ENCODE measurements at regions not wholly inside any gene's neighbourhood (a gene's known extent, or its start where the extent isn't known, plus 50 kb on each side); places are given as distances from the start of the nearest gene placed in this dataset.

- DNase-seq = no peak
Observed at GRCh38 chr14:98551028-98551427, 721.0 kb downstream of the BCL11B start.

DNA sequence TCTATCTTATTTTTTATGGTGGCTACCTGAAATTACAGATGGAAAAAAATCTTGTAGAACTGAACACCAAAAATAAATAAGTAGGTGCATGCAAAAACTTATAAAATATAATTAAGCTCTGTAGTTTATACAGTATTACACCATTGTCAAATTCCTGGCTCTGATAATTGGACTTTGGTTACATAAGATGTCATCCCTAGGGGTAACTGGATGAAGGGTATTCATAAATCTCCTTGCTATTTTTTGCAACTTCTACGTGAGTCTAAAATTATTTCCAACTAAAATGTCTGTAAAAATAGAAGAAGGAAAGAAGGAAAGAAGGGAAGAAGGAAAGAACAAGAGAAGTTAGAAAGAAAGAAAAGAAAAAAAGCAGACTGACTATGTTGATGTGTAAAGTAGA, 716.6 kb downstream of the BCL11B start:
- no peak for DNase-seq

GRCh38 chr14:98564006-98564405, 708.0 kb downstream of the BCL11B start:
- no peak for DNase-seq

DNA sequence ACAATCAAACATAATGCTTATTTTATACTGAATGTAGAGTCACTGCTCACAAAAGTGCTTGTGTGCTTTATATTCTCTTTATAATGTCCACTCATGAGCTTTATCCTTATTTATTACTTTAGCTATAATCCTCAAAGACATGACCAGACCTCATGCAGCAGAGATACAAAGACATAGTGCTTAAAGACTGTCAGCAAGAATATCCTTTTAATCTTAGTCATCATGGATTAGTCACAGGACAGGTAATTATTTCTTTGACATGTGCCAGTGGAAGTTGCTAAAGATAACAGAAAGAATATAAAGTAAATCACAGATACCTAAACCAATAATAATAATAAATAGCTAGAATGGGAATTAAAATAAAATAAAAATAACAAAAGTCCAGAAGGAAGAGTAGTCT, 707.5 kb downstream of the BCL11B start:
- DNase-seq = no peak

DNA sequence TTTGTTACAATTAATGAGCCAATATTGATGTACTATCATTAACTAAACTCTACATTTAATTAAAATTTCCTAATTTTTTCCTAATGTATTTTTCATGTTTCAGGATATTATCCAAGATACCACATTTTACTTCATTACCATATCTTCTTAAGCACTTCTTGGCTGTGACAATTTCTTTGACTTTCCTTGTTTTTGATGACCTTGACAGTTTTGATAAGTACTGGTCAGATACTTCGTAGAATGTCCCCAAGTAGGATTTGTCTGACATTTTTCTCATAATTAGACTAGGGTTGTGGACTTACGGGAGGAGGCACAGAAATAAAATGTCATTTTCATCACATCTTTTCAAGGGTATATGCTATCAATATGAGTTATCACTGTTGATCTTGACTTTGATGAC, 700.9 kb downstream of the BCL11B start:
- DNase-seq = no peak

- DNase-seq = no peak
Observed at GRCh38 chr14:98573082-98573481, 698.9 kb downstream of the BCL11B start.

DNA sequence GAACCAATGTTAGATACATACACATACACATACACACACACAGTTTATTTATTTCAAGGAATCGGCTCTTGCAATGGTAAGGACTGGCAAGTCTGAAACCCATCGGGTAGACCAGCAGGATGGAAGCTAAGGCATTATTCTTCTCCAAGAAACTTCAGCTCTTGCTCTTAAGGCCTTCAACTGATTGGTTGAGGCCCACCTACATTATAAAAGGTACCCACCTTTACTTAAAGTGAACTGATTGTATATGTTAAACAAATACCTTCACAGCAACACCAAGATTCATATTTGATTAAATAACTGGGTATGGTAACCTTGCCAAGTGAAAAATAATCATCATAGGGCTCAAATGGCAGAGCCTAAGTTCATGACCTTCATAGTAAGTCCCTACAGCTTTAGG, 695.5 kb downstream of the BCL11B start:
- DNase-seq = no peak

DNA sequence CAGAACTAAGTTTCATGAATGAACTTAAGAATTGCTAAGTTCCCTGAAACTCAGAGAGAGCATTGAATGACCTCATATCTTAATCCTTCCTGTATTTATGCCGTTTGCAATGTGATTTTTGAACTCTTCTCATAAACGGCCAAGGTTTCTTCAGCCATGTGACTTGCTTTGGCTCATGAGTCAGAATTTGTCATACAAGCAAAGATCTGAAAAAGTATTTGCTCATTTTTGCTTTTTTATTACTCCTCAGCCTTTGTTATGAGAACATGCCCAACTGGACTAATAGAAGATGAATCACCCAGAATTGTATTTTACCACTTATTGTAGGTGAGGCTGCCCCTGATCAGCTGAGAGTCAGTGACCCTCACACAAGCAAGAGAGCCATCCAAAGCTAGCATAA, 693.8 kb downstream of the BCL11B start:
- DNase-seq = no peak

DNA sequence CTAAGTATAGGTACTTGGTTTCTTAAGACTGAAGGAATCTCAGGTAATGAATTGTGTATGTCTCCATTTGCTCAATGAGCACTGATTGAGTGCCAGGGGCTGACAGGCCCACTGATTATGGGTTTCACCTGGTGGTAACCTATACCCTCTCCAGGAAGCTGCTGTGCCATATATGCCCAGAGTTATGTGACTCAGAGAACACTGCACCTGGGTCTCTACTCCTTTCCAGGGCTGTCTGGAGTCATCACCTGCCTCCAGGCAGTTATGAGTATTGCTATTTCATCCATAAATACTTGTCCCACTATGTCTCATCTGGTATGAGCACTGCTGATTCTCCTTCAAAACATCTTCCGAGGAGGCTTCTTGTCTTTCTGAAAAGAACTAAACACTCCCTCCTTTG, 692.9 kb downstream of the BCL11B start:
- DNase-seq = no peak

- DNase-seq = peak; percentile 29
Observed at GRCh38 chr14:98580131-98580678, 691.8 kb downstream of the BCL11B start.

GRCh38 chr14:98582276-98582675, 689.7 kb downstream of the BCL11B start:
- no peak for DNase-seq

- no peak for DNase-seq
Observed at GRCh38 chr14:98591161-98591560, 680.8 kb downstream of the BCL11B start.

GRCh38 chr14:98592611-98593170, 679.3 kb downstream of the BCL11B start:
- DNase-seq = no peak

GRCh38 chr14:98593361-98593761, 678.6 kb downstream of the BCL11B start:
- no peak for DNase-seq

DNA sequence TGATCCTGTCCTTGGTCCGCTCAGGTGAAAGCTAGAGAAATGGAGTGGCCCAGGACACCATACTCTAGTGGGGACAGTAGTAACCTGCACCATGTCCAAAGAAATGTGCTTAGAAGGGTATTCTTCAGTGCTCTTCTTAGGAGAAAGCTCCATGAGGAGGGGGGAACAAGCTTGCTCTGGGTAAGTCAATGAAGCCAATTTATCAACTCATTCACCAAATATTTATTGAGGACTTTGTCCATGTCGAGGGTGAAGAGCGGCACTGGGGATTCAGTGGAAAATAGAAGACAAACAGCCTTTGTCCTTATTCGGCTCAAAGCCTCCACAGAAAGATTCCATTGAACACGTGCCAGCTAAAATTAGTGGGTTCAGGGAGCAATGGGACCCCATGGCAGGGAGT, 677.8 kb downstream of the BCL11B start:
- DNase-seq = no peak

GRCh38 chr14:98598576-98598975, 673.4 kb downstream of the BCL11B start:
- DNase-seq = no peak

DNA sequence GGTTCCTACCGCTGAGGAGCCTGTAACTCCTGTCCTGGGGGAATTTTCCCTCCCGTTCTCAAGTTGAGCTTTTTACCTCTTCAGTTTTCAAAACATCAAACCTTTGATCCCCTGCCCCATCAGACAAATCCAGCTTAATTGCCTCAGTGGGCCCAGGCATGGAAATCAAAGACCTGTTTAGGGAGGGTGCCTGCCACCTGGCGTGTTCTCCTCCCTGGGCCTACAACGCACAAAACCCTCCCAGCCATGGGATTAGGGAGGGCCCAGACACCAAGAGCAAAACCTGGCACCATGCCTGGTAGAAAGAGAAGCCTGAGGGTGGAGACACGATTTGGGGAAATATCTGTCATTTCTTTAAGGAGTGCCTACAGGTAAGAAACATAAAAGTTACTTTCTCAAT, 672.9 kb downstream of the BCL11B start:
- no peak for DNase-seq

DNA sequence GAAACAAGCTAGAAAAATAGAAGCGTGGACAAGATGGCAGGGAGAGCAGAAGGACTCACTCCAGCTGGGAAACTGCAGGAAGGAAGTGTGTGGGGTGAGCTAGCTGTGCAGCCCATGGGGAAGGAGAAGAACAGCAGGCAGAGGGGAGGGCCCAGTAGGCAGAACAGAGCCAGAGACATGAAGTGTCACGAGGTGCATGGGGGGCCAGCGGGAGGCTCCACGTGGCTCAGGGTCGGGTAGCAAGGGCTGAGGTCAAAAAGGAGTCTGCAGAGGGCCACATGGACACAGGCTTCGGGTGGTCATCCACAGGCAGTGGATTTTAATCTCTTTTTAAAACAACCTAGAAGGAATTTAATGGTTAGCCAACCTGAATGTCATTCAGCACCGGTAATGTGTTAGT, 669.0 kb downstream of the BCL11B start:
- no peak for DNase-seq

GRCh38 chr14:98605043-98605442, 667.0 kb downstream of the BCL11B start:
- no peak for DNase-seq

DNA sequence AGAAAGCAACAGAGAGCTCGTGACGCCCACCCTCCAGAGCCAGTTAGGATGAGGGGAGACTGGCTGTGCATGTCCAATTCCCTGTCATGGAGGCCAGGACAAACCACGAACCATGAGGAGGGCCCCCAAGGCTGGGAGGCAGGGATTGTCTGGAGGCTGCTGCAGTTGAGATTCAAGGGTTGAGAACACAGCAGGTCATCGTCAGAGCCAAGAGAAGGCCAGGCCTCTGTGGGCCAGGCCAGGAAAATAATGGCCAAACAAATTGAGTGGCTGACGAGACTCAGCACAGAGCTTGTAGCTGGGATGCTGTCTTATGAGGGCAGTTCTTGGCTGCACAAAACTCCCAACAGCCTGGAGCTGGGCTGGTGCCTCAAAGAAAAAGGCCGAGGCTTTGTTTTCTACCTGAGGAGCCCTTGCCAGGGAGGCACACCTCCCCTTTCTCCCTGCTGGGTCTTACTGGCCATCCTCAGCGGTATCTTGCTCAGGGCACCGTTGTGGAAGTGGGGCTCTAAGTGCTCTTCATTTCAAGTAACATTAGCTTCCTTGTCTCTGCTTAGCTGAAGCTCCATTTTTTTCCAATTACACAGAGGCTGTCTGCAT, 665.9 kb downstream of the BCL11B start:
- DNase-seq = no peak

DNA sequence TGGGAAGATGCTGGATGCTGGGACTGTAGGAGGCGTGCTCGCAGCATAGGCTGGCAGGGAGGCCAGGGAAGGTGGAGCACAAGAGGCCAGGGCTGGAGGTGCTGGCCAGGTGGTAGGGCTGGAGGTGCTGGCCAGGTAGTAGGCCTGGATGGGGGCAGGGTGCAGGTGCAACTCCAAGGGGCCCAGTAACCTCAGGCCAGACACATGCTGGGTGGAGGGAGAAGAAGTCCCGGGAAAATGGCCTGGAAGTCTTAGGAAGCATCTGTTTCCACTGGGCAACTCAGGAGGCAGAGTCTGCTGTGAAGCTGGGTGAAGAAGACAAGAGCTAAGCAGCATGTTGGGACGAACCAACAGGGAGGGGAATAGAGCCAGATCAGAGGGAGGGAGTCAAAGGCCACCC, 665.2 kb downstream of the BCL11B start:
- DNase-seq = no peak

DNA sequence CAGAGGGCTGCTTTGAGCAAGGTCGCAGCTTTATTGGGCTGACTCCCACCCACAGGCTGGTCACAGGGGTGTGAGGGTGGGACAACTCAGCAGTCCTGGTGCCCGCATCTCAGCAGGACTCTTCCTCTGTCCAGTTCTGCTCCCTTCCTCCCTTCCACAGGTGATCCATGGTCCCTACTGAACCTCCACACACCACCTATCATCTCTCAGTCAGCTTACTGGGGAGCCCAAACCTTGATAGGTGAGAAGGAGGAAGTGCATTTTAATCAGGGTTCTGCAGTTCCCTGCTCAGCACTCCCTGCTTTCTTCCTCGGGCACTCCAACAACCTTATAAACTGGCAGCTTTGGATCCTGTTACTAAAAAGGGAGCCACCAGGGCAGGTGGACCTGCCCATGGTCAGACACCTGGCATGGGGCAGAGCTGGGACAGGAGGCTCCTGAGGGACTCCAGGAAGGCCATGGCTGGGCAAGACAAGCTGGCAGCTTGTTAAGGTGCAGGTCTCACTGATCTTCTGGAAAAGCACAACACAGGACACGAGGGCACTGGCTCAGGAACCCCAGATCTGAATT, 664.6 kb downstream of the BCL11B start:
- no peak for DNase-seq

- no peak for DNase-seq
Observed at GRCh38 chr14:98608071-98609060, 663.6 kb downstream of the BCL11B start.

Data from CD4-positive, alpha-beta T cell treated with Interleukin-10 for 1 hour (primary cell).